HepG2 (cell line): ENCODE measurements at regions not wholly inside any gene's neighbourhood (a gene's known extent, or its start where the extent isn't known, plus 50 kb on each side); places are given as distances from the start of the nearest gene placed in this dataset.

Source experiments
- ATF3 ChIP-seq: sonication (generic); formaldehyde crosslinking; IDR thresholded peaks from 2 replicates; pipeline ENCODE4 v1.4.0; 2020; ENCODE audit warnings: missing genetic modification reagents
- MTF2 ChIP-seq: sonication (generic); formaldehyde crosslinking; IDR thresholded peaks from 2 replicates; pipeline ENCODE4 v1.5.0; 2020; ENCODE audit warnings: missing genetic modification reagents, borderline replicate concordance
- POLR2AphosphoS2 ChIP-seq: IDR thresholded peaks from 2 replicates; pipeline ENCODE4 v1.6.1; 2011; ENCODE audit warnings: low read depth, low read length, improper control_type of control experiment
- RELA ChIP-seq: sonication (generic); formaldehyde crosslinking; IDR thresholded peaks from 2 replicates; pipeline ENCODE4 v1.4.0; 2020; ENCODE audit warnings: missing genetic modification reagents
- RNF2 ChIP-seq: fragments of 450-650 bp; conservative IDR thresholded peaks from 2 replicates; pipeline ENCODE4 v1.6.1; 2016; ENCODE audit warnings: low read depth
- RXRA ChIP-seq: sonication (generic); formaldehyde crosslinking; IDR thresholded peaks from 2 replicates; pipeline ENCODE4 v1.5.1; 2020; ENCODE audit warnings: missing genetic modification reagents
- ZBTB3 ChIP-seq: sonication (generic); formaldehyde crosslinking; IDR thresholded peaks from 2 replicates; pipeline ENCODE4 v1.4.0; 2020; ENCODE audit warnings: low read depth, mild to moderate bottlenecking, moderate library complexity, missing genetic modification reagents, borderline replicate concordance
- ZBTB40 ChIP-seq, 2 experiments: fragments of 450-650 bp in 1 of 2; sonication (generic) in 1 of 2; formaldehyde crosslinking in 1 of 2; IDR thresholded peaks; 2 replicates each; pipeline versions ENCODE4 v1.6.1 to v1.8.0; 2016 to 2022; ENCODE audit warnings: antibody characterized with exemption in 1 of 2, mild to moderate bottlenecking in 1 of 2, missing genetic modification reagents in 1 of 2
- ZNF121 ChIP-seq: sonication (generic); formaldehyde crosslinking; IDR thresholded peaks from 2 replicates; pipeline ENCODE4 v1.5.0; 2020; ENCODE audit warnings: mild to moderate bottlenecking, missing genetic modification reagents
- ZNF282 ChIP-seq: fragments of 450-650 bp; IDR thresholded peaks from 2 replicates; pipeline ENCODE4 v1.6.1; 2018; ENCODE audit not compliant: partially characterized antibody
- ZNF879 ChIP-seq: sonication (generic); formaldehyde crosslinking; IDR thresholded peaks from 2 replicates; pipeline ENCODE4 v1.8.1; 2023; ENCODE audit warnings: missing genetic modification reagents
- TF ChIP-seq, protein P1 (sequence below): sonication (generic); formaldehyde crosslinking; IDR thresholded peaks from 2 replicates; pipeline ENCODE4 v1.4.0; 2020; ENCODE audit warnings: missing genetic modification reagents, borderline replicate concordance
- TF ChIP-seq, protein P2 (sequence below): sonication (generic); formaldehyde crosslinking; IDR thresholded peaks from 2 replicates; pipeline ENCODE4 v1.9.0; 2022; ENCODE audit warnings: missing genetic modification reagents, mild to moderate bottlenecking, borderline replicate concordance

DNA sequence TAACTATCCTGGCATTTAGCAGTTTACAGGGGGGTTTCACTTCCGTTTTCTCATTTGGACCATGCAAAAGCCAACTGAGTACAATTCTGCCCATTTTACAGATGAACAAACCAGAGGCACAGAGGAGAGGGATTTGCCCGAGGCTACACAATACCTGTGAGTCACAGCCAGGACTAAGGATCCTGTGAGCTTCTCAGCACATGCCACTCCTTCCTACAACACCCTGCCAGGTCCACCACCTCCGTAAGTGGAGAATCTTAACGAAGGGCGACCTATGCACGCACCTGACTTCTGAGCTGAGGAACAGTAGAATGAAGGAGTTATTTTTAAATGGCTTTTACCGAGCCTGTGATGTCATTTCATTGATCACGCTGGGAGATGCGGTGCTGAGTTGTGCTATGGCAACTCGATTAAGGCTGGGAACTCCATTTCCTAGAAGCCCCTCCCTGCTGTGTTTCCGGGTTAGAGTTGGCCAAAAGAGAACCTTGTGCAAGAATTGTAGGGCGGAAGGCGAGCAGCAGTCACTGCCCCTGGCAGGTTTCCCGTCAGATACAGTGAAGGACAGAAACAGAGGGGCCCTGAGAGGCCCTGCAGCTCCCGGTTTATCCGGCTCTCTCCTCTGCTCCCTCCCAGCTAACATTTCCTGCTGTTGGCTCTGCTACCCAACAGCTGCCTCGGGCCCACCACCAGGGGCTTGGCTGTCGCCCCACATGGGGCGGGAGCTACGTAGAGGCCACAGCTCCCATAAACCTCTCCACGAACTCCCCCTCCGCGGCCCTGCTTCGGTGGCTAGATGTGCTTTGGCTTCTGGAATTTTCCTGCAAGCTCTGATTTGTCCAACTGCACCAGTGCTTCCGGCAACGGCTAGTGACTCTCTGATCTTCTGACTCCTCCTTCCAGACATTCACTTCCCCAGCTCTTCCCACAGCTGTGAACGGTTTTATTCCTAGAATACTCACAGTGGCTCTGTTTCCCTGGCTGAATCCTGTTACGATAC is 75.1 kb upstream of the USP9X start (continued):
- TF ChIP-seq, protein P1, sequence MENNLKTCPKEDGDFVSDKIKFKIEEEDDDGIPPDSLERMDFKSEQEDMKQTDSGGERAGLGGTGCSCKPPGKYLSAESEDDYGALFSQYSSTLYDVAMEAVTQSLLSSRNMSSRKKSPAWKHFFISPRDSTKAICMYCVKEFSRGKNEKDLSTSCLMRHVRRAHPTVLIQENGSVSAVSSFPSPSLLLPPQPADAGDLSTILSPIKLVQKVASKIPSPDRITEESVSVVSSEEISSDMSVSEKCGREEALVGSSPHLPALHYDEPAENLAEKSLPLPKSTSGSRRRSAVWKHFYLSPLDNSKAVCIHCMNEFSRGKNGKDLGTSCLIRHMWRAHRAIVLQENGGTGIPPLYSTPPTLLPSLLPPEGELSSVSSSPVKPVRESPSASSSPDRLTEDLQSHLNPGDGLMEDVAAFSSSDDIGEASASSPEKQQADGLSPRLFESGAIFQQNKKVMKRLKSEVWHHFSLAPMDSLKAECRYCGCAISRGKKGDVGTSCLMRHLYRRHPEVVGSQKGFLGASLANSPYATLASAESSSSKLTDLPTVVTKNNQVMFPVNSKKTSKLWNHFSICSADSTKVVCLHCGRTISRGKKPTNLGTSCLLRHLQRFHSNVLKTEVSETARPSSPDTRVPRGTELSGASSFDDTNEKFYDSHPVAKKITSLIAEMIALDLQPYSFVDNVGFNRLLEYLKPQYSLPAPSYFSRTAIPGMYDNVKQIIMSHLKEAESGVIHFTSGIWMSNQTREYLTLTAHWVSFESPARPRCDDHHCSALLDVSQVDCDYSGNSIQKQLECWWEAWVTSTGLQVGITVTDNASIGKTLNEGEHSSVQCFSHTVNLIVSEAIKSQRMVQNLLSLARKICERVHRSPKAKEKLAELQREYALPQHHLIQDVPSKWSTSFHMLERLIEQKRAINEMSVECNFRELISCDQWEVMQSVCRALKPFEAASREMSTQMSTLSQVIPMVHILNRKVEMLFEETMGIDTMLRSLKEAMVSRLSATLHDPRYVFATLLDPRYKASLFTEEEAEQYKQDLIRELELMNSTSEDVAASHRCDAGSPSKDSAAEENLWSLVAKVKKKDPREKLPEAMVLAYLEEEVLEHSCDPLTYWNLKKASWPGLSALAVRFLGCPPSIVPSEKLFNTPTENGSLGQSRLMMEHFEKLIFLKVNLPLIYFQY: no peak
- TF ChIP-seq POLR2AphosphoS2: no peak
- TF ChIP-seq ZNF282: no peak
- TF ChIP-seq, protein P2, sequence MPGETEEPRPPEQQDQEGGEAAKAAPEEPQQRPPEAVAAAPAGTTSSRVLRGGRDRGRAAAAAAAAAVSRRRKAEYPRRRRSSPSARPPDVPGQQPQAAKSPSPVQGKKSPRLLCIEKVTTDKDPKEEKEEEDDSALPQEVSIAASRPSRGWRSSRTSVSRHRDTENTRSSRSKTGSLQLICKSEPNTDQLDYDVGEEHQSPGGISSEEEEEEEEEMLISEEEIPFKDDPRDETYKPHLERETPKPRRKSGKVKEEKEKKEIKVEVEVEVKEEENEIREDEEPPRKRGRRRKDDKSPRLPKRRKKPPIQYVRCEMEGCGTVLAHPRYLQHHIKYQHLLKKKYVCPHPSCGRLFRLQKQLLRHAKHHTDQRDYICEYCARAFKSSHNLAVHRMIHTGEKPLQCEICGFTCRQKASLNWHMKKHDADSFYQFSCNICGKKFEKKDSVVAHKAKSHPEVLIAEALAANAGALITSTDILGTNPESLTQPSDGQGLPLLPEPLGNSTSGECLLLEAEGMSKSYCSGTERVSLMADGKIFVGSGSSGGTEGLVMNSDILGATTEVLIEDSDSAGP: no peak; the same call in 1 of the 2 replicates
- no peak for TF ChIP-seq ATF3
- no peak for TF ChIP-seq ZNF879
- no peak for TF ChIP-seq MTF2 (CRISPR knock-in tag)
- no peak for TF ChIP-seq RNF2
- TF ChIP-seq ZBTB3 (CRISPR knock-in tag): no peak
- peak; percentile 58 for TF ChIP-seq RXRA (CRISPR knock-in tag)
- TF ChIP-seq RELA (CRISPR knock-in tag): no peak
- no peak for TF ChIP-seq ZNF121 (CRISPR knock-in tag)
- no peak for TF ChIP-seq ZBTB40 (IDR thresholded peaks at IDR 0.05)
- peak; percentile 43; the same call in 1 of the 2 replicates for TF ChIP-seq ZBTB40 (CRISPR knock-in tag; IDR thresholded peaks at IDR 0.05)
